ENCODE measurements at regions not wholly inside any gene's neighbourhood (a gene's known extent, or its start where the extent isn't known, plus 50 kb on each side); places are given as distances from the start of the nearest gene placed in this dataset.
"Not testable (repeated sequence)": the region's sequence is repeated elsewhere in the genome, so short reads cannot be mapped to it uniquely, and the experiment has no call there.

DNA sequence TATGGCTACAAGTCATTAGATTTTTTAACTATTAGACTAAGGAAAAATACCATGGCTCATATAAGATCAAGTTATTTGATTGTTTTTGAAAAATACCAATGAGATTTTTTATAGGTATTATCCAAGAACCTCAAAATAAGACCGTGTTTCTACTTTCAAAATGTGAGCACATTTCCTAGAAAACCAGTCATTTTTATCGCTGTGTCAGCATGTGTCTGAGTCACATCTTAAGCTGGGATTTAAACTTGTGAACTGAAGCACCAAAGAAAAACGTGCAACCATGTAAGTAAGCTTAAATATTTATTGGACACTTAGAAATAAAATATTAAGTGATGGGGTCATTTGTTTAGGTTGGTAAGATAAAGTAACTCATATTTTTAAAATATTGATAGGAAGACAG, 1676.0 kb upstream of the NUDT12 start:
- DNase-seq = no peak

DNA sequence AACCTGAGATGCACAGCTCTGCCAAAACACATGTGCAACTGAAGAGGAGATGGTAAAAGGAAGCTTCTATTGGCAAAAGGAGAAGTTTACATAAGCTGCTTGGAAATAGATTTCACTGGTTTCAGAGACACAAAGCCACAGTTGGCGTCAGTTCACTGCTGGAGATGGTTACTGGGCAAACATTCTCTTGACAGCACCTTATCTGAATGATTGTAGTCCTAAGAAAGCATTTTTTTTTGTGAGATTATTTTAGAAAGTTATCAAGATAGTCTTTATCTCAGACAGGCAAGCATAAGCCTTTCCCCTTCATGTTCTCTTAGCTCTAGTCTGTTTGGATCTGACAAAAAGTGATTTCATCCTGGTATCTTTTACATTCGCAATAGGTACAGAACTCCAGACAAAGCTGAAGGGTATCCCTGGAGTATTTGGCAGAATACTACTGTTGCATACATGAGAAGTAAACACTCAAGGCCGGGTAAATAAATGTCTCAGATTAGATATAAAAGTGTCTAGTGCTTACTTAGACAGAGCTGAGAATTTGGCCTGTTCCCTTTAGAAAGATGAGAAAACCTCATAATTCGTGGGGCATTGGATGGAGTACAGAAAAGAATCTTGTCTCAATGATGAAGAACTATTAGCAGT, 1668.0 kb upstream of the NUDT12 start:
- no peak for DNase-seq

DNA sequence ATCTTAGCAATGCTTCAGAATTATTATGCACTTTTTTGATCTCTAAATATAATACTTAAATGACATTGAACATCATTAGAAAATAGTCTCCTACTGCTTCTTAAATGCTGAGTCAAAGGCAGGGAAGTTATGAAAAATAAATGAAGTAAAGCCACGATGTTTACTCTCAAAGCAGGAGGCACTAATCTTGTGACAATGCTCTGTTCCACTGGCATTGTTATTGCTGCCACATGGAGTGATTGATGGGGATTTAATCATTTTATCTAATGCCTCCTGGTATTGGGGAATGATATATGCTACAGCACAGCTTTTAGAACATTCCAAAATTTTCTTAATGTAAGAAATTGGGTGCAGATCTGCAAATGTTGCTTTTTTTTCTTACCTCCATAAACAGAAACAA, 1655.4 kb upstream of the NUDT12 start:
- no peak for DNase-seq

GRCh38 chr5:105213078-105213477, 1650.5 kb upstream of the NUDT12 start:
- DNase-seq = no peak

DNA sequence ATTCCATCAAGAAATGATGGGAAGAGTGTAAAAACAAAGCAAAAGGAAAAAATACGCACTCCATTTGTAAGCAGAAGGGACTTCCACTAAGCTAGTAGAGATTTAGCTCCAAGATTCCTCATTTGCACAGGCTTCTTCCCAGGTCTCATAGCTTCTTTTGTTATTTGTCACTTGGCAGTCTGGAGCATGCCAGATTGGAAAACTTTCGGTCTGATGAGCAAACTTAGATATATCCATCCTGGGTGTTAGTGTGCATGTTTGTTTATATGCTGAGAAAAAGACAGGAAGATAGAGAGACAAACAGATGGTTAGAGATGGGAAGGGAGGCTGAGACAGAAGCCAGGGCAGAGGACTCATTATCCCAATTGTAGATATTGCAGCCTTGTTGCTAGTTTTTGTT, 1644.5 kb upstream of the NUDT12 start:
- DNase-seq = no peak

DNA sequence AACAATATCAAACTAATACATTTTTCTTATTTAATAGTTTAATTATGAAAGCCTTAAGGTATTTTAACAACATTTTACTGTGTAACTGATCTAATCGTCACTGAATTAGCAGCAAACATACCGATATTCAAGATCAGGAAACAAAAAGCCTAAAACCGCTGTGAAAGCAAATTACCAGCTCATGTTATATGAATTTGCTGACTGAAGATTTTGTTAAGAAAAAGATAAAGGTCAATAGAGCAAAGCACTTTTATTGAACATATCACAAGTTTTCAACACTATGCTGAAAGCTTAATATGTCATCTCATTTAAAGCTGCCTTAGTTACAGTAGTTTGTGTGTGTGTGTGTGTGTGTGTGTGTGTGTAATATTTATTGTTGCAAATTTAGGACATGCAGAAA, 1634.9 kb upstream of the NUDT12 start:
- no peak for DNase-seq

GRCh38 chr5:105195765-105196164, 1633.2 kb upstream of the NUDT12 start:
- DNase-seq = no peak

GRCh38 chr5:105172918-105173317, 1610.3 kb upstream of the NUDT12 start:
- DNase-seq = no peak

DNA sequence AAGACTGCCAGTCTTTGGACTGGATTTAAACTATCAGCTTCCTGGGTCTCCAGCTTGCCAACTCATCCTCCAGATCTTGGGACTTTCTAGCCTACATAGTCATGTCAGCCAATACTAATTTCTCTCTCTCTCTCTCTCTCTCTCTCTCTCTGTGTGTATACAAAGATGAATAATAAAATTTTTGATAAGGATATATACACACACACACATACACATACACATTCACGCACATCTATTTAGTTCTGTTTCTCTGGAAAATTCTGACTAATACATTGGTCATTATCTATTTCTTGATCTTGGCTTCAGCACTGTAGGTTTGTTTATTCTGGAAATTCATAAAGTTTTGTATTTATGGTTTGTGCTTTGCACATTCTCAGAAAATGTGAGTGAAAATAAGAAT, 1606.2 kb upstream of the NUDT12 start:
- no peak for DNase-seq

GRCh38 chr5:105167092-105167491, 1604.5 kb upstream of the NUDT12 start:
- no peak for DNase-seq

DNA sequence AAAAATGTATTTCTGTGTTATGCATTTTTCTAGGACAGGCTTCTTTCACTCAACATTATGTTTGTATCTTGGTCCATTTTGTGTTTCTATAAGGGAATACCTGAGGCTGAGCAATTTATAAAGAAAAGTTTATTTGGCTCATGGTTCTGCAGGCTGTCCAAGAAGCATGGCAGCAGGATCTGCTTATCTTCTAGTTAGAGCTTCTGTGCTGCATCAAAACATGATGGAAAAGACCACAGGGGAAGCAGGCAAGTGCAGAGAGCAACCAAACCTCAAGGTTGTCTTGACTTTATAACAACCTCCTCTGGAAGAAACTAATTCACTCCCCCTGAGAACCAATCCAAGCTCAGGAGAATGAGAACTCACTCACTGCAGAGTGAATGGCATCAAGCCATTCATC, 1601.0 kb upstream of the NUDT12 start:
- DNase-seq = no peak

- DNase-seq = not testable (repeated sequence)
Measured at GRCh38 chr5:105162557-105162956, 1600.0 kb upstream of the NUDT12 start.

GRCh38 chr5:105158526-105158925, 1595.9 kb upstream of the NUDT12 start:
- DNase-seq = no peak

DNA sequence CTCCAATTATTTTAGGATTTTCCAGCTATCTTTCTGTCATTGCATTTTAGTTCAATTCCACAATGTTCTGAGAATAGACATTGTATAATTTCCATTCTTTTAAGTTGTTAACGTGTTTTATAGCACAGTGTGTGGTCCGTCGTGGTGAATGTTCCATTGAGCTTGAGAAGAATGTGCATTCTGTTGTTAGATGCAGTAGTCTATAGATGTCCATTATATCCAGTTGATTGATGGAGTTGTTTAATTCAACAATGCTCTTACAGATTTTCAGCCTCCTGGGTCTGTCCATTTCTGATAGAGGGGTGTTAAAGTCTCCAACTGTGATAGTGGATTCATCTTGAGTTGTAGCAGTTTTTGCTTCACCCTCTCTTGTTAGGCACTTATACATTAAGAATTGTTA, 1587.7 kb upstream of the NUDT12 start:
- DNase-seq = no peak

GRCh38 chr5:105146867-105147266, 1584.3 kb upstream of the NUDT12 start:
- DNase-seq = no peak

DNA sequence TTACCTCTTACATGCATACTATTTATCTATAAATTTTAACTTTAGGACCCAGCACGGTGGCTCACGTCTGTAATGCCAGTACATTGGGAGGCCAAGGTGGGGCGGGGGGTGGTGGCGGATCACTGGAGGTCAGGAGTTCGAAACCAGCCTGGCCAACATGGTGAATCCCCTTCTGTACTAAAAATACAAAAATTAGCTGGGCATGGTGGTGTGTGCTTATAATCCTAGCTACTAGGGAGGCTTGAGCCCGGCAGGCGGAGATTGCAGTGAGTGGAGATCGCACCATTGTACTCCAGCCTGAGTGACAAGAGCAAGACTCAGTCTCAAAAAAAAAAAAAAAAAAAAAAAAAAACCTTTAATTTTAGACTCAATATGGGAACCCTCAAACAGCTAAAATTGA, 1582.6 kb upstream of the NUDT12 start:
- DNase-seq = no peak

GRCh38 chr5:105134328-105134727, 1571.7 kb upstream of the NUDT12 start:
- no peak for DNase-seq

DNA sequence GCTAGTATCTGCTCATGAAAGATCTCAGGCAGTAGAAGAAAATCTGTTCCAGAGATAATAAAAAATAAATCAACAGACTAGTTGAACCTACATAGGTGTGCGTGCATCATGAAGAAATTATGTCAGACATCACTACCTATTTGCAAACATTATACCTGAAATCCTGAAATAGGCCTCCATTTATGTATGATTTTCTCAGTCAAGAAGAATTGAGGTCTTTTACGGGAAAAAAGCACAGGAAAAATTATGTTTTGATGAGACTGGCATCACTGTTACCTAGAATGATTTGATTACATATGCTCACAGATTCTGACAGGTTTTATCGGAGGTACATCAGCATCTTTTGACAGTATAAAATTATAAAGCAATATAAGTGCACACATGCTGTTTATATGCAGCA, 1570.5 kb upstream of the NUDT12 start:
- no peak for DNase-seq

DNA sequence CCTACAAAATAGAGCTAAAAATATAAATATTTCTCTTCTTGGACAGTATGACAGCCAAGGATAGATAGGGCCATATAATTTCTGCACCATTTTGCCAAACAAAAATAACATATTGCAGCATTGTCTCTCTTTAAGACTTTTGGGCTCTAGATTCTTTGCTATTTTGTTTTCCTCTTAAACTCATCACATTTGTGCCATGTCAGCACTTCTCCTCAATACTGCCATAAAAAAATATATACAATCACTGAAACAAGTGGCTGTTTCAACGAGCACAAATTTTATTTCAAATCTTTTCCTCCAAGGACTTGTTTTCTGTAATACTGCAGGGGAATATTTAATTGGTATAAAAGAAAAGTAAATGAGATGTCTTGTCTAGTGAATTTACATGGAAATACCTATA, 1570.0 kb upstream of the NUDT12 start:
- no peak for DNase-seq

- DNase-seq = no peak
Measured at GRCh38 chr5:105131045-105131444, 1568.5 kb upstream of the NUDT12 start.

- no peak for DNase-seq
Measured at GRCh38 chr5:105101577-105101976, 1539.0 kb upstream of the NUDT12 start.

- DNase-seq = no peak
Measured at GRCh38 chr5:105088961-105089360, 1526.4 kb upstream of the NUDT12 start.

- no peak for DNase-seq
Measured at GRCh38 chr5:105088102-105088501, 1525.5 kb upstream of the NUDT12 start.

DNA sequence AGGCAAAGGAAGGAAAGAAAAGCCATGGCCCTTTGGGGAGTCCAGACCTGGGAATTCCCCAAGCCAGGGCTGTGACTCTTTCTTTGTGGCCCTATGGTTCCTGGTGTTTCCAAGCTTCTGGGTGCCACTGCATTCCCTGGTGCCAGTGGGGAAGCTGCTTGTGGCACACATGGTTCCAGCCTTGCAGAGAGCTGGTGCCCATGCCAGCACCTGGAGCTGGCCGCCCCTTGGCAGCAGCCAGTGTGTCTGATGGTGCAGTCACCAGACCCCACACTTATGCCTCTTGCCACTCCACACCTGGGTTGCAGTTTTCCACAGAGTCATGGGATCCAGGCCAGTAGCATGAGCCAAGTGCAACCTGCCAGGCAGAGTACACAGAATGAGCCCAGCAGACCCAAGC, 1495.3 kb upstream of the NUDT12 start:
- no peak for DNase-seq

- DNase-seq = no peak
Measured at GRCh38 chr5:105057001-105057436, 1494.4 kb upstream of the NUDT12 start.

DNA sequence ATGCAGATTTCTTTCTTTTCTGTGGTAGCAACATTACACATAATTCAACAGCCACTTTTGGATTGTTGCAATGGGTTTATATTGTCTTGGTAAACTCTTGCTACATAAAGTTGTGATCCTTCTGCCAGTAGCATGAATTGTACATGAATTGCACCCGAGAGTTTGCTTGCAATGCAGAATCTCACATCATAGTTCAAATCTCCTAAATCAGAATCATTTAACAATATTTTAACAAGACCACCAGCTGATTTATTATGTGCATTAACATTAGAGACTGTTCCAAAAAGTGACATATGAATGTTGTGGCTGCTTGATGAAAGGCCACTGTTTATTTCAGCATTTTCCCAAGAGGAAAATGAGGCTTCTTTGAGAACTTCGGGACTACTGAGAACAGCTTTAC, 1491.8 kb upstream of the NUDT12 start:
- DNase-seq = no peak
